IMR-90 (cell line): ENCODE measurements at regions not wholly inside any gene's neighbourhood (a gene's known extent, or its start where the extent isn't known, plus 50 kb on each side); places are given as distances from the start of the nearest gene placed in this dataset.

Source experiments
- ATAC-seq: fragments of 200-7000 bp; cut with Tn5 transposase; 2 replicates; pipeline ENCODE4 v1.9.1; 2020; ENCODE audit warnings: low read depth, mild to moderate bottlenecking, moderate library complexity
- BruUV-seq: library from RNA; stranded (reverse); fragments of 400-500 nt; replicated peaks from 2 replicates; lab custom pipeline; 2021; lab: Mats Ljungman, UMichigan
- CTCF ChIA-PET: fragments of 300-600 bp; formaldehyde crosslinking; extraction: SDS; loops from one replicate; lab custom pipeline; 2021; ENCODE audit warnings: antibody characterized with exemption; lab: Yijun Ruan, JAX
- POLR2A ChIA-PET: fragments of 300-600 bp; sonication (Branson Sonifier 250); formaldehyde crosslinking; loops from one replicate; lab custom pipeline; 2022; ENCODE audit warnings: antibody characterized with exemption; ENCODE audit not compliant: unreplicated experiment; lab: Charles Lee
- DNase-seq: peaks from one replicate; pipeline ENCODE4 v3.0.0; 2013
- H2AFZ ChIP-seq: replicated peaks from 2 replicates; pipeline ENCODE3; 2013; ENCODE audit warnings: low read length, mild to moderate bottlenecking; ENCODE audit not compliant: poor library complexity
- H2AK5ac ChIP-seq: 2 replicates; pipeline ENCODE4 v1.6.1; 2013; ENCODE audit warnings: low read depth, low read length, inconsistent platforms
- H2AK9ac ChIP-seq: replicated peaks from 2 replicates; pipeline ENCODE3; 2013; ENCODE audit warnings: mild to moderate bottlenecking, low read depth, low read length, moderate library complexity; ENCODE audit not compliant: poor library complexity
- H2BK120ac ChIP-seq: 2 replicates; pipeline ENCODE4 v1.6.1; 2013; ENCODE audit warnings: low read depth, low read length, inconsistent platforms
- H2BK15ac ChIP-seq: 3 replicates; pipeline ENCODE4 v1.6.1; 2013; ENCODE audit warnings: low read depth, low read length, inconsistent platforms
- H2BK20ac ChIP-seq: 2 replicates; pipeline ENCODE4 v1.6.1; 2013; ENCODE audit warnings: low read depth, mild to moderate bottlenecking, inconsistent platforms, low read length, moderate library complexity
- H2BK5ac ChIP-seq: 2 replicates; pipeline ENCODE4 v1.6.1; 2013; ENCODE audit warnings: mild to moderate bottlenecking, low read depth, low read length, inconsistent platforms; ENCODE audit not compliant: poor library complexity, severe bottlenecking
- H3K14ac ChIP-seq: replicated peaks from 2 replicates; pipeline ENCODE4 v1.6.1; 2013; ENCODE audit warnings: low read depth, low read length, inconsistent platforms
- H3K18ac ChIP-seq: 2 replicates; pipeline ENCODE4 v1.6.1; 2013; ENCODE audit warnings: low read depth, low read length, control low read depth
- H3K23ac ChIP-seq: 2 replicates; pipeline ENCODE4 v1.6.1; 2013; ENCODE audit warnings: low read depth, low read length, inconsistent platforms
- H3K27ac ChIP-seq: 2 replicates; pipeline ENCODE4 v1.5.1; 2013; ENCODE audit warnings: mild to moderate bottlenecking, control low read depth, low read length; ENCODE audit not compliant: insufficient read depth
- H3K27me3 ChIP-seq: 2 replicates; pipeline ENCODE4 v1.6.1; 2013; ENCODE audit warnings: low read length; ENCODE audit not compliant: control insufficient read depth, insufficient read depth
- H3K36me3 ChIP-seq: 2 replicates; pipeline ENCODE4 v1.6.1; 2013; ENCODE audit warnings: low read length, mixed read lengths; ENCODE audit not compliant: control insufficient read depth, insufficient read depth
- H3K4ac ChIP-seq: 2 replicates; pipeline ENCODE4 v1.6.1; 2013; ENCODE audit warnings: low read depth, low read length, inconsistent platforms
- H3K4me1 ChIP-seq: 2 replicates; pipeline ENCODE4 v1.6.1; 2013; ENCODE audit warnings: low read length, mixed read lengths; ENCODE audit not compliant: control insufficient read depth, insufficient read depth
- H3K4me2 ChIP-seq: 2 replicates; pipeline ENCODE4 v1.6.1; 2013; ENCODE audit warnings: low read depth, mild to moderate bottlenecking, control low read depth, low read length, moderate library complexity
- H3K4me3 ChIP-seq: 2 replicates; pipeline ENCODE4 v1.5.1; 2013; ENCODE audit warnings: low read depth, mild to moderate bottlenecking, control low read depth, low read length, moderate library complexity; ENCODE audit not compliant: insufficient read depth
- H3K56ac ChIP-seq: 2 replicates; pipeline ENCODE4 v1.6.1; 2013; ENCODE audit warnings: low read length, inconsistent platforms; ENCODE audit not compliant: insufficient read depth; ENCODE audit errors: extremely low read depth
- H3K79me1 ChIP-seq, 2 experiments: 2 replicates each; pipeline ENCODE4 v1.6.1; 2013; ENCODE audit warnings: low read length in 2 of 2, inconsistent platforms in 1 of 2, low read depth in 1 of 2
- H3K9ac ChIP-seq: 2 replicates; pipeline ENCODE4 v1.6.1; 2013; ENCODE audit warnings: low read depth, low read length, control low read depth
- H3K9me1 ChIP-seq: 2 replicates; pipeline ENCODE4 v1.6.1; 2013; ENCODE audit warnings: low read length, inconsistent platforms; ENCODE audit not compliant: insufficient read depth
- H3K9me3 ChIP-seq: 2 replicates; pipeline ENCODE4 v1.6.1; 2013; ENCODE audit warnings: low read length; ENCODE audit not compliant: control insufficient read depth, insufficient read depth
- H4K20me1 ChIP-seq: 2 replicates; pipeline ENCODE4 v1.6.1; 2013; ENCODE audit warnings: low read length, inconsistent platforms; ENCODE audit not compliant: insufficient read depth
- H4K5ac ChIP-seq: 2 replicates; pipeline ENCODE4 v1.6.1; 2013; ENCODE audit warnings: mild to moderate bottlenecking, low read depth, low read length, control low read depth
- H4K8ac ChIP-seq, 2 experiments: 2 replicates each; pipeline ENCODE4 v1.6.1; 2013; ENCODE audit warnings: low read depth in 2 of 2, low read length in 2 of 2, control low read depth in 1 of 2, inconsistent platforms in 1 of 2
- H4K91ac ChIP-seq: 2 replicates; pipeline ENCODE4 v1.6.1; 2013; ENCODE audit warnings: low read depth, low read length, inconsistent platforms; ENCODE audit not compliant: insufficient read depth
- BHLHE40 ChIP-seq: fragments of 150-350 bp; IDR thresholded peaks from 2 replicates; pipeline ENCODE4 v1.6.1; 2016; ENCODE audit warnings: mild to moderate bottlenecking, low read depth, low read length
- CEBPB ChIP-seq: IDR thresholded peaks from 2 replicates; pipeline ENCODE4 v1.6.1; 2012; ENCODE audit warnings: low read depth, low read length, improper control_type of control experiment
- CTCF ChIP-seq: conservative IDR thresholded peaks from 2 replicates; pipeline ENCODE4 v1.5.1; 2012; ENCODE audit warnings: mild to moderate bottlenecking, low read depth, low read length, improper control_type of control experiment
- FOS ChIP-seq: fragments of 150-350 bp; IDR thresholded peaks from 2 replicates; pipeline ENCODE4 v1.6.1; 2016; ENCODE audit warnings: low read depth, low read length
- MAFK ChIP-seq: IDR thresholded peaks from 2 replicates; pipeline ENCODE4 v1.6.1; 2012; ENCODE audit warnings: low read depth, low read length, improper control_type of control experiment
- NFE2L2 ChIP-seq: fragments of 150-350 bp; IDR thresholded peaks from 2 replicates; pipeline ENCODE4 v1.6.1; 2016; ENCODE audit warnings: low read depth, mild to moderate bottlenecking, low read length
- POLR2A ChIP-seq: IDR thresholded peaks from 2 replicates; pipeline ENCODE4 v1.6.1; 2012; ENCODE audit warnings: mild to moderate bottlenecking, low read depth, low read length
- RAD21 ChIP-seq: IDR thresholded peaks from 2 replicates; pipeline ENCODE4 v1.6.1; 2012; ENCODE audit warnings: low read length, improper control_type of control experiment
- RFX5 ChIP-seq: IDR thresholded peaks from 2 replicates; pipeline ENCODE4 v1.8.0; 2012; ENCODE audit warnings: low read depth, mild to moderate bottlenecking, low read length, moderate library complexity
- SMC3 ChIP-seq: fragments of 150-350 bp; IDR thresholded peaks from 2 replicates; pipeline ENCODE4 v1.6.1; 2016; ENCODE audit warnings: low read depth, mild to moderate bottlenecking, antibody characterized with exemption, low read length, moderate library complexity
- dilution Hi-C: fragments of 300-500 bp; cut with HindIII; formaldehyde crosslinking; loops from one replicate; pipeline ENCODE4 v1.14.3; 2018; ENCODE audit warnings: low sequenced_read_pairs; ENCODE audit not compliant: unreplicated experiment
- in situ Hi-C: fragments of 300-500 bp; cut with MboI; formaldehyde crosslinking; loops from 3 replicates; pipeline ENCODE4 v1.14.3; 2019; ENCODE audit warnings: low sequenced_read_pairs, inconsistent platforms, mixed read lengths
- intact Hi-C: fragments of 100-400 bp; cut with micrococcal nuclease; formaldehyde crosslinking; loops from 2 replicates; pipeline ENCODE4 v1.10.0; 2022

DNA sequence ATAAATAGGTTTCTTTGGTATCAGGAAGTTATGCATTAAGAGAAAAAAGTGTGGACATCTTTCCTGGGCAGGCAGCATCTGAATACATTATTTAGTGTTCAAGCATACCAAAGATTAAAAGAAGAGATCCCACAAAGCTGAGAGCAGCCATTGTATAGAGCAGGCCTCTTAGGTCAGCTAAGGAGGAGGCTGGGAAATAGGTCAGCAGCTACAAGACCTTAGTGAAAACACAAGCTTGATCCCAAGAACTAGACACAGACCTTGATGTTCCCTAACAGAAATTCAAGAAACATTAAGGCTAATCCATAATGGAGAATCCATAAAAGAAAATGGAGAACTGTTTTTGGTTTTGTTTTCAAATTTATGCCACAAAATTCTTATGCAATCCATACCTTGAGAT, 135.3 kb upstream of the DPT start:
- in situ Hi-C loops (no loop called here), dilution Hi-C loops (no loop called here), intact Hi-C loops (no loop called here)
- Histone ChIP-seq H4K8ac (no peak overlapping the region), H3K4me1 (no peaks in the 10 kb centered on the region), H3K56ac (no peak overlapping the region), H2AK9ac (no peak overlapping the region), H3K79me1 (no peaks in the 10 kb centered on the region), H3K9me3 (no peaks in the 10 kb centered on the region), H3K27me3 (no peaks in the 10 kb centered on the region), H2BK20ac (no peak overlapping the region), H3K9me1 (no peaks in the 10 kb centered on the region), H2AK5ac (no peak overlapping the region), H4K5ac (no peak overlapping the region), H3K4me3 (no peak overlapping the region), H2BK15ac (no peak overlapping the region), H2AFZ (no peak overlapping the region), H3K27ac (no peak overlapping the region), H2BK5ac (no peak overlapping the region), H2BK120ac (no peak overlapping the region), H3K9ac (no peak overlapping the region), H3K4me2 (no peak overlapping the region), H4K91ac (no peak overlapping the region), H3K14ac (no peak overlapping the region), H4K20me1 (no peaks in the 10 kb centered on the region), H3K36me3 (no peaks in the 10 kb centered on the region), H3K4ac (no peak overlapping the region), H3K23ac (no peak overlapping the region), H3K18ac (no peak overlapping the region)
- ChIA-PET CTCF (no interaction called here), POLR2A (no interaction called here)
- no TSS peak for BruUV-seq
- TF ChIP-seq POLR2A (no peak), RAD21 (no peak), SMC3 (no peak), CTCF (no peak), FOS (no peak), CEBPB (no peak), NFE2L2 (no peak), RFX5 (no peak), BHLHE40 (no peak), MAFK (no peak)
- DNase-seq (no peak), ATAC-seq (no peak)
